ENCODE measurements at regions not wholly inside any gene's neighbourhood (a gene's known extent, or its start where the extent isn't known, plus 50 kb on each side); places are given as distances from the start of the nearest gene placed in this dataset.

- TF ChIP-seq FOXP2 (optimal IDR thresholded peaks at IDR 0.05; ENCODE audit: borderline replicate concordance, extremely low read depth, extremely low read length, insufficient read depth), result no peak
- no peak for TF ChIP-seq REST (IDR thresholded peaks at IDR 0.05; ENCODE audit: insufficient read depth in 1 of 2, low read depth in 2 of 2, low read length in 2 of 2)
- no peak for TF ChIP-seq SIN3A (IDR thresholded peaks at IDR 0.05; ENCODE audit: borderline replicate concordance, insufficient read depth, low read length)
- TF ChIP-seq POLR2AphosphoS5 (IDR thresholded peaks at IDR 0.05; ENCODE audit: low read depth, low read length), result no peak
- TF ChIP-seq TAF1 (IDR thresholded peaks at IDR 0.05; ENCODE audit: borderline replicate concordance, insufficient read depth, low read length), result no peak
Observed at GRCh38 chr15:31573759-31574158, 247.1 kb downstream of the KLF13 start.

- no peak for TF ChIP-seq FOXP2 (optimal IDR thresholded peaks at IDR 0.05; ENCODE audit: borderline replicate concordance, extremely low read depth, extremely low read length, insufficient read depth)
Observed at GRCh38 chr15:31574766-31575165, 248.1 kb downstream of the KLF13 start.

GRCh38 chr15:31577108-31577507 is 250.5 kb downstream of the KLF13 start:
- no peak for TF ChIP-seq REST (IDR thresholded peaks at IDR 0.05; ENCODE audit: insufficient read depth in 1 of 2, low read depth in 2 of 2, low read length in 2 of 2)
- no peak for TF ChIP-seq FOXP2 (optimal IDR thresholded peaks at IDR 0.05; ENCODE audit: borderline replicate concordance, extremely low read depth, extremely low read length, insufficient read depth)
- no peak for TF ChIP-seq SIN3A (IDR thresholded peaks at IDR 0.05; ENCODE audit: borderline replicate concordance, insufficient read depth, low read length)
- no peak for TF ChIP-seq POLR2AphosphoS5 (IDR thresholded peaks at IDR 0.05; ENCODE audit: low read depth, low read length)
- TF ChIP-seq TAF1 (IDR thresholded peaks at IDR 0.05; ENCODE audit: borderline replicate concordance, insufficient read depth, low read length), result no peak

GRCh38 chr15:31579282-31579681 is 252.6 kb downstream of the KLF13 start:
- TF ChIP-seq FOXP2 (optimal IDR thresholded peaks at IDR 0.05; ENCODE audit: borderline replicate concordance, extremely low read depth, extremely low read length, insufficient read depth) (no peak), REST (IDR thresholded peaks at IDR 0.05; ENCODE audit: insufficient read depth in 1 of 2, low read depth in 2 of 2, low read length in 2 of 2) (no peak), TAF1 (IDR thresholded peaks at IDR 0.05; ENCODE audit: borderline replicate concordance, insufficient read depth, low read length) (no peak), SIN3A (IDR thresholded peaks at IDR 0.05; ENCODE audit: borderline replicate concordance, insufficient read depth, low read length) (no peak), POLR2AphosphoS5 (IDR thresholded peaks at IDR 0.05; ENCODE audit: low read depth, low read length) (no peak)

- no peak for TF ChIP-seq FOXP2 (optimal IDR thresholded peaks at IDR 0.05; ENCODE audit: borderline replicate concordance, extremely low read depth, extremely low read length, insufficient read depth)
- no peak for TF ChIP-seq REST (IDR thresholded peaks at IDR 0.05; ENCODE audit: insufficient read depth in 1 of 2, low read depth in 2 of 2, low read length in 2 of 2)
- TF ChIP-seq POLR2AphosphoS5 (IDR thresholded peaks at IDR 0.05; ENCODE audit: low read depth, low read length), result no peak
- TF ChIP-seq SIN3A (IDR thresholded peaks at IDR 0.05; ENCODE audit: borderline replicate concordance, insufficient read depth, low read length), result no peak
- no peak for TF ChIP-seq TAF1 (IDR thresholded peaks at IDR 0.05; ENCODE audit: borderline replicate concordance, insufficient read depth, low read length)
Observed at GRCh38 chr15:31579976-31580375, 253.3 kb downstream of the KLF13 start.

Measured in PFSK-1 (cell line).